Smooth muscle cell (in vitro differentiated cells): ENCODE measurements at regions not wholly inside any gene's neighbourhood (a gene's known extent, or its start where the extent isn't known, plus 50 kb on each side); places are given as distances from the start of the nearest gene placed in this dataset.

Experiments used
- DNase-seq: peaks from one replicate; lab custom pipeline; 2025; ENCODE audit not compliant: unreplicated experiment; lab: John Stamatoyannopoulos, UW
- H2AFZ ChIP-seq: fragments of 200-600 bp; sonication (generic); 2 replicates; pipeline ENCODE4 v1.6.0; 2016; ENCODE audit warnings: antibody characterized with exemption, low read depth, mild to moderate bottlenecking
- H3F3A ChIP-seq: fragments of 200-600 bp; sonication (generic); 2 replicates; pipeline ENCODE4 v1.6.0; 2017; ENCODE audit warnings: antibody characterized with exemption, low read depth
- H3K27ac ChIP-seq: fragments of 200-600 bp; sonication (generic); 2 replicates; pipeline ENCODE4 v1.5.1; 2016; ENCODE audit warnings: low read depth, mild to moderate bottlenecking
- H3K27me3 ChIP-seq: fragments of 200-600 bp; sonication (generic); 2 replicates; pipeline ENCODE4 v1.6.1; 2016; ENCODE audit warnings: low read depth, mild to moderate bottlenecking
- H3K36me3 ChIP-seq: fragments of 200-600 bp; sonication (generic); 2 replicates; pipeline ENCODE4 v1.5.1; 2016; ENCODE audit warnings: low read depth
- H3K4me1 ChIP-seq: fragments of 200-600 bp; sonication (generic); 2 replicates; pipeline ENCODE4 v1.5.1; 2016; ENCODE audit warnings: low read depth
- H3K4me2 ChIP-seq: fragments of 200-600 bp; sonication (generic); 2 replicates; pipeline ENCODE4 v1.6.0; 2016; ENCODE audit warnings: mild to moderate bottlenecking
- H3K4me3 ChIP-seq: fragments of 200-600 bp; sonication (generic); 2 replicates; pipeline ENCODE4 v1.5.1; 2016; ENCODE audit warnings: mild to moderate bottlenecking
- H3K79me2 ChIP-seq: fragments of 200-600 bp; sonication (generic); 2 replicates; pipeline ENCODE4 v1.6.0; 2016; ENCODE audit warnings: low read depth, mild to moderate bottlenecking
- H3K9ac ChIP-seq: fragments of 200-600 bp; sonication (generic); 2 replicates; pipeline ENCODE4 v1.6.0; 2016; ENCODE audit warnings: low read depth
- H3K9me3 ChIP-seq: fragments of 200-600 bp; sonication (generic); replicated peaks from 2 replicates; pipeline ENCODE4 v1.5.1; 2016; ENCODE audit warnings: low read depth
- H4K20me1 ChIP-seq: fragments of 200-600 bp; sonication (generic); 2 replicates; pipeline ENCODE4 v1.6.0; 2016; ENCODE audit warnings: low read depth
- WGBS: methylation state at CpG from one replicate; pipeline ENCODE4 v1.1.7; 2016; ENCODE audit warnings: low lambda C conversion rate; 5-methylcytosine and 5-hydroxymethylcytosine counted together
- TF ChIP-seq, protein P1 (sequence below): fragments of 200-600 bp; sonication (generic); IDR thresholded peaks from 2 replicates; pipeline ENCODE4 v1.5.1; 2017; ENCODE audit warnings: borderline replicate concordance, mild to moderate bottlenecking, antibody characterized with exemption; ENCODE audit not compliant: insufficient read depth, poor library complexity, severe bottlenecking

DNA sequence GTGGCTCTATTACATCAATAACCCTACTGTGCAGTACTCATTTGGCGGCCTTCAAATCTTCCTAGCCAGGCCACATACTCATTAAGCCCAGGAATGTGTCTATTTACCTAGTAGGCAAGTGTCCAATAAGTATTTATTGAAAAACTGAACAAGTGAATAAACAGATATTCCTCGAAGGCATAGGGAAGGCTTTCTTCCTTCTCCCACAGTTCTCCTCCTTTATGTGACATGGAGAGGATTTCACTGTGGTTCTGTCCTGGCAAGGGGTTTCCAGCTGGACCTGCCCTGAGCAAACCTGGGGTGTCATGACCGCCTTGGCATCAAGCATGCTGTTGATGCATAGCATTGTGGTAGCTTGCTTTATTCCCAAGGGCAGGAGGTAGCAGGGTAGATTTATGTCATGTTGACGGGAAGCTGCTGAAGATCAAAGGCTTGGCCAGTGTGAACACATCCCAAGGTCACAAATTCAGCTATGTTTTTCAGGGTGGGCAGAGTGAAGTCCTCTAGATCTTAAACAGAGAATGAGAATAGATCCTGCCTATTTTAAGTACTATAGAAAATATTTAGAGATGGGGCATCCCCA, 195.1 kb downstream of the INHBA start:
- 91% methylated on average over 4 of the region's 4 CpGs for WGBS
- no peaks in the 10 kb centered on the region for H3K9me3 ChIP-seq
- H3K4me2 ChIP-seq, result no peak overlapping the region
- TF ChIP-seq, protein P1, sequence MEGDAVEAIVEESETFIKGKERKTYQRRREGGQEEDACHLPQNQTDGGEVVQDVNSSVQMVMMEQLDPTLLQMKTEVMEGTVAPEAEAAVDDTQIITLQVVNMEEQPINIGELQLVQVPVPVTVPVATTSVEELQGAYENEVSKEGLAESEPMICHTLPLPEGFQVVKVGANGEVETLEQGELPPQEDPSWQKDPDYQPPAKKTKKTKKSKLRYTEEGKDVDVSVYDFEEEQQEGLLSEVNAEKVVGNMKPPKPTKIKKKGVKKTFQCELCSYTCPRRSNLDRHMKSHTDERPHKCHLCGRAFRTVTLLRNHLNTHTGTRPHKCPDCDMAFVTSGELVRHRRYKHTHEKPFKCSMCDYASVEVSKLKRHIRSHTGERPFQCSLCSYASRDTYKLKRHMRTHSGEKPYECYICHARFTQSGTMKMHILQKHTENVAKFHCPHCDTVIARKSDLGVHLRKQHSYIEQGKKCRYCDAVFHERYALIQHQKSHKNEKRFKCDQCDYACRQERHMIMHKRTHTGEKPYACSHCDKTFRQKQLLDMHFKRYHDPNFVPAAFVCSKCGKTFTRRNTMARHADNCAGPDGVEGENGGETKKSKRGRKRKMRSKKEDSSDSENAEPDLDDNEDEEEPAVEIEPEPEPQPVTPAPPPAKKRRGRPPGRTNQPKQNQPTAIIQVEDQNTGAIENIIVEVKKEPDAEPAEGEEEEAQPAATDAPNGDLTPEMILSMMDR, result no peak
- no peak overlapping the region for H3K9ac ChIP-seq
- DNase-seq, result no peak
- H3K36me3 ChIP-seq, result no peaks in the 10 kb centered on the region
- no peak overlapping the region for H3K4me3 ChIP-seq
- H3K4me1 ChIP-seq, result no peaks in the 10 kb centered on the region
- peaks cover 5% of the 10 kb centered on the region for H3F3A ChIP-seq
- H3K79me2 ChIP-seq, result no peaks in the 10 kb centered on the region
- H3K27ac ChIP-seq, result no peak overlapping the region
- no peak overlapping the region for H2AFZ ChIP-seq
- no peaks in the 10 kb centered on the region for H4K20me1 ChIP-seq
- no peaks in the 10 kb centered on the region for H3K27me3 ChIP-seq

GRCh38 chr7:41504214-41504980, 198.5 kb downstream of the INHBA start:
- H3K4me3 ChIP-seq, result no peak overlapping the region
- H2AFZ ChIP-seq, result no peak overlapping the region
- no peak for DNase-seq

GRCh38 chr7:41503438-41503837, 199.5 kb downstream of the INHBA start:
- Histone ChIP-seq H3K79me2 (no peaks in the 10 kb centered on the region), H3K9me3 (no peaks in the 10 kb centered on the region), H3F3A (no peaks in the 10 kb centered on the region), H3K36me3 (no peaks in the 10 kb centered on the region), H3K4me3 (no peak overlapping the region), H3K4me1 (no peaks in the 10 kb centered on the region), H2AFZ (no peak overlapping the region), H3K9ac (no peak overlapping the region), H3K4me2 (peak overlapping the region; percentile 7), H4K20me1 (no peaks in the 10 kb centered on the region), H3K27me3 (no peaks in the 10 kb centered on the region), H3K27ac (no peak overlapping the region)
- TF ChIP-seq, protein P1, result no peak
- no peak for DNase-seq

More at GRCh38 chr7:41504214-41504980, 198.5 kb downstream of the INHBA start:
- Histone ChIP-seq H3K9ac (no peak overlapping the region), H3K4me1 (no peaks in the 10 kb centered on the region), H3K36me3 (no peaks in the 10 kb centered on the region), H3K9me3 (no peaks in the 10 kb centered on the region), H3F3A (peaks cover 2% of the 10 kb centered on the region), H3K27ac (no peak overlapping the region), H3K4me2 (peak overlapping the region; percentile 5), H3K27me3 (no peaks in the 10 kb centered on the region), H4K20me1 (no peaks in the 10 kb centered on the region), H3K79me2 (no peaks in the 10 kb centered on the region)
- WGBS, result 62% methylated on average over 10 of the region's 10 CpGs
- TF ChIP-seq, protein P1, result no peak
